ENCODE measurements at regions not wholly inside any gene's neighbourhood (a gene's known extent, or its start where the extent isn't known, plus 50 kb on each side); places are given as distances from the start of the nearest gene placed in this dataset.

DNA sequence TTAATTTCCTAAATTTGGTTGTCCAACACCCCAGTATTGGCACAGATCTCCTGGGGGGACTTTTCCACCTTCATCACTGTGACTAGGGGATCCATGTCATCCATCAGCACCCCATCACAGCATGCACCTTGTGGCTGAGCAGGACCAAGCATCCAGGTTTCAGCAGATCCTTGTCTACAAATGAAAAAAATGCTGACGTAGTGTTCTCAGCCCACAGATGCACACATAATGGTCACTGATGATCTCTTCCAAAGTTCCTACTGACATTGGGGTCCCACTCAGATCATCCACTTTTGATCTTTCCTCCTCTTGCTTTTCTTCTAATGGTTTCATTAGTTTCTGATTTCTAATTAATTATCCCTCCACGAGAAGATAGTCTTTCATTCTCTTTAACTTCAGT lies 373.1 kb downstream of the TBX15 start:
- TF ChIP-seq, protein P1, sequence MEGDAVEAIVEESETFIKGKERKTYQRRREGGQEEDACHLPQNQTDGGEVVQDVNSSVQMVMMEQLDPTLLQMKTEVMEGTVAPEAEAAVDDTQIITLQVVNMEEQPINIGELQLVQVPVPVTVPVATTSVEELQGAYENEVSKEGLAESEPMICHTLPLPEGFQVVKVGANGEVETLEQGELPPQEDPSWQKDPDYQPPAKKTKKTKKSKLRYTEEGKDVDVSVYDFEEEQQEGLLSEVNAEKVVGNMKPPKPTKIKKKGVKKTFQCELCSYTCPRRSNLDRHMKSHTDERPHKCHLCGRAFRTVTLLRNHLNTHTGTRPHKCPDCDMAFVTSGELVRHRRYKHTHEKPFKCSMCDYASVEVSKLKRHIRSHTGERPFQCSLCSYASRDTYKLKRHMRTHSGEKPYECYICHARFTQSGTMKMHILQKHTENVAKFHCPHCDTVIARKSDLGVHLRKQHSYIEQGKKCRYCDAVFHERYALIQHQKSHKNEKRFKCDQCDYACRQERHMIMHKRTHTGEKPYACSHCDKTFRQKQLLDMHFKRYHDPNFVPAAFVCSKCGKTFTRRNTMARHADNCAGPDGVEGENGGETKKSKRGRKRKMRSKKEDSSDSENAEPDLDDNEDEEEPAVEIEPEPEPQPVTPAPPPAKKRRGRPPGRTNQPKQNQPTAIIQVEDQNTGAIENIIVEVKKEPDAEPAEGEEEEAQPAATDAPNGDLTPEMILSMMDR (IDR thresholded peaks at IDR 0.05; ENCODE audit: insufficient read depth, low read depth, low read length, missing control alignments): no peak
- H3K4me3 ChIP-seq (ENCODE audit: low read length): no peak overlapping the region

DNA sequence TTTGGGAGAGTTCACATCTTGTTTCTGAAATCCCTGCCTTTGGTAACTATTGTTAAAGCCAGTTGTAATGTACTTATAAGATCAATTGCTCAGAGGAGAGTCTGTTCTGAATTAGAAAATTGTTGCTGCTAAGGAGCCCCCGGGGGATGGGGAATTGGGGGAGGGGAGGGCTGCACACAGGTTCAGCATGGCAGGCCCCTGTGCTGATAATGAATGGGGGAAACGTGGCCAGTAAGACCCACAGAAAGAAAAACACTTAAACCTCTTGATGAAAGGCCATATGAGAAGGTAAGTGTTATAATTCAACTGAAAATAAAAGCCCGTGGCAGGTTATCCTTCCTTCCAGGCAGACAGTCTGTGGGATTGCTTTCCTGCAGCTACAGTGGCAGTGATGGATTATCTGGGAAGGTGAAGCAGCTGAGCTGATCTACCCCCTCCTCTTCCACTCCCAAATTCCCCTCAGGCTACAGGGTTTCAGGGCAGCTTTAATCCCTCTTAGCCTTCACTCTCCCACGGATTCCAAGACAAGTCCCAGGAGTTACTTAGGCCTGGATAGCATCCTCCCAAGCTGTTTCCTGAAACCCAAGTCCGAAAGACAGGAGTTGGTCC lies 398.8 kb downstream of the TBX15 start:
- no peak overlapping the region for H3K4me3 ChIP-seq (ENCODE audit: low read length)
- DNase-seq (ENCODE audit: low read depth): no peak
- TF ChIP-seq, protein P1 (IDR thresholded peaks at IDR 0.05; ENCODE audit: insufficient read depth, low read depth, low read length, missing control alignments): no peak

More for the DNA sequence above, 373.1 kb downstream of the TBX15 start:
- DNase-seq (ENCODE audit: low read depth): no peak

DNA sequence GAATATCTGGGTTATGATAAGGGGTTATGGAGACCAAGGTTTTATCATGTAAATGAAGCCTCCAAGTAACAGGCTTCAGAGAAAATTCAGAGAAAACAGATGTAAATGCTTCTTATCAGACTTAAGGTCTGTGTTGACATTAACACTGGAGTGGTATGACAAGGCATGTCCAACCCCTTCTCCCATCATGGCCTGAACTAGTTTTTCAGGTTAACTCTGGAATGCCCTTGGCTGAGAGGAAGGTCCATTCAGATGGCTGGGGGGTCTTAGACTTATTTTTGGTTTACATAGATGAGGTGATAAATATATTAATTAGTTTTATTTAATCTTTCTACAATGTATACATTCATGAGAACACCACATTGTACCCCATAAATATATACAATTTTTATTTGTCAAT lies 399.6 kb downstream of the TBX15 start:
- no peak overlapping the region for H3K4me3 ChIP-seq (ENCODE audit: low read length)
- no peak for DNase-seq (ENCODE audit: low read depth)
- TF ChIP-seq, protein P1 (IDR thresholded peaks at IDR 0.05; ENCODE audit: insufficient read depth, low read depth, low read length, missing control alignments): no peak

DNA sequence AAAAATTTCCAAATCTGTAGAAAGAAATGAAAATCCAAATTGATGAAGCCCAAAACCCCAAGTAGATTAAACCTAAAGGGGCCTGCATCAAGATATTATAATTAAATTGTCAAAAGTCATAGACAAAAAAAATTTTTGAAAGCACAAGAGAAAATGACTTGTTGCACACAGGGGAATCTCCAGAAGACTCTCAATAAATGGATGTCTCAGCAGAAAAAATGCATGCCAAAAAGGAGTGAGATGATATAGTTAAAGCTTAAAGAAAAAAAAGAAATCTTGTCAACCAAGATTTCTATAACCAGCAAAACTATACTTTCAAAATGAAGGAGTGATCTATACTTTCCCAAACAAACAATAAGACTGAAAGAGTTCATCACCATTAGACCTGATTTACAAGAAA lies 393.2 kb upstream of the SPAG17 start:
- H3K4me3 ChIP-seq (ENCODE audit: low read length): no peak overlapping the region
- DNase-seq (ENCODE audit: low read depth): no peak
- TF ChIP-seq, protein P1 (IDR thresholded peaks at IDR 0.05; ENCODE audit: insufficient read depth, low read depth, low read length, missing control alignments): no peak

DNA sequence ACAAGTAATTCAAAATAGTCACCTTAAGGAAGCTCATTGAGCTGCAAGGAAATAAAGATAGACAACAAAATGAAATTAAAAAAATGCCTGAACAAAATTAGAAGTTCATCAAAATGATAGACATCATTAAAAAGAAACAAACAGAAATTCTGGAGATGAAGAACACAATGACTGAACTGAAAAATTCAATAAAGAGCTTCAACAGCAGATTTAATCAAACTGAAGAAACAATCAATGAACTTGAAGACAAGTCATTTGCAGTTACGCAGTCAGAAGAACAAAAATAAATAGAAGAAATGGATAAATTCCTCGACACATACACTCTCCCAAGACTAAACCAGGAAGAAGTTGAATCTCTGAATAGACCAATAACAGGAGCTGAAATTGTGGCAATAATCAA lies 390.0 kb upstream of the SPAG17 start:
- TF ChIP-seq, protein P1 (IDR thresholded peaks at IDR 0.05; ENCODE audit: insufficient read depth, low read depth, low read length, missing control alignments): no peak
- DNase-seq (ENCODE audit: low read depth): no peak
- no peak overlapping the region for H3K4me3 ChIP-seq (ENCODE audit: low read length)

DNA sequence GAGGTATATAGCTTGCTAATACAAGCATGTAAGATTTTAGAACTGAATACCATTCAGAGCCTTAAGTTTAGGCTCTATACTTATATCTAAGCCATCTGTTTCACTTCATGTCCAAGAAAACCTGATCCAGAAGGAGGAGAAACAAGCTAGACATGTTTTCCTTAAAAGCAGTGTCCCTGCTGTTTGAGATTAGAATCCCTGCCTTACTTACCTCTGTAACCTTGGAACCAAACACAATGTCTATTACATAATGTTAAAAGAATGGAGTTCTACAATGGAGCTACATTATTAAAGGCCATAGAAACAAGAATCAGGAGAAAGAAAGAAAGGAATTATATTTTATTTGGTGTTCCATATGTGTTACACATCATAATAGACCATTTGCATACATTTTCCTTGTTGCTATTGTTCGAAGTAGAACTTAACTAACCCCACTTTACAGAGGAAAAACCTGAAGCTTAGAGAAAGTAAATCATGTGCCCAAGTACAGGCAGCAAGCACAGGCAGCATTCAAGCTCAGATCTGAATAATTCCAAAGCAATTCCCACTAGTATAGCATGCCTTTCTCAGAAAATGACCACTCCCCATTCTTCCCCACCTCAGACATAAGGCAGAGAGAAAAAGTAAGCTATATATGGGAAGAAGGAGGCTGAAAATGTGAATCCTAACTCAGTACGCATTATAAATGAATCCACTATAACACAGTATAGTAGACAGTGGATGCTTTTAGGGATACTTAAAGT lies 380.1 kb upstream of the SPAG17 start:
- no peak overlapping the region for H3K4me3 ChIP-seq (ENCODE audit: low read length)
- no peak for DNase-seq (ENCODE audit: low read depth)
- TF ChIP-seq, protein P1 (IDR thresholded peaks at IDR 0.05; ENCODE audit: insufficient read depth, low read depth, low read length, missing control alignments): no peak
